ENCODE measurements at regions not wholly inside any gene's neighbourhood (a gene's known extent, or its start where the extent isn't known, plus 50 kb on each side); places are given as distances from the start of the nearest gene placed in this dataset.
A peak's percentile ranks its signal among the peaks of the same experiment; 100 is the strongest.
"Not testable (repeated sequence)": the region's sequence is repeated elsewhere in the genome, so short reads cannot be mapped to it uniquely, and the experiment has no call there.

DNA sequence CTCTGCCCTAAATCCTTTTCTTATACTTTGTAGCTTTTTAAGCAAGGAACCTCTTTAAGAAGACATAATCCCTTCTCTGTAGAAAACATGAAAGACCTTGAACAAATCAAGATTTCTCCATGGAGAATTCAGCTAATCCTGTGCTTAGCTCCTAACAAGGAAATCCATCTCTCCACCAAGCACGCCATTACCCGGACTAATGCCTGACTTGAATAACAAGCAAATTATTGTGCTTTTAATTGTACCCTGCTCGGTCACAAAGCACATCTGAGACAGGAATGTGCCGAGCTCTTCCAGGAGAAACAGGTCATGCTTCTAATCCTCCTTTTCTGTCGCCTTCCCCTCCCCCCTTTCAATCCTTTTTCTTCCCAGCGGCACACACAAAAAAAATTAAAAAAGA, 141.3 kb downstream of the PSAT1 start:
- no peak for DNase-seq (ENCODE audit: low spot score)

DNA sequence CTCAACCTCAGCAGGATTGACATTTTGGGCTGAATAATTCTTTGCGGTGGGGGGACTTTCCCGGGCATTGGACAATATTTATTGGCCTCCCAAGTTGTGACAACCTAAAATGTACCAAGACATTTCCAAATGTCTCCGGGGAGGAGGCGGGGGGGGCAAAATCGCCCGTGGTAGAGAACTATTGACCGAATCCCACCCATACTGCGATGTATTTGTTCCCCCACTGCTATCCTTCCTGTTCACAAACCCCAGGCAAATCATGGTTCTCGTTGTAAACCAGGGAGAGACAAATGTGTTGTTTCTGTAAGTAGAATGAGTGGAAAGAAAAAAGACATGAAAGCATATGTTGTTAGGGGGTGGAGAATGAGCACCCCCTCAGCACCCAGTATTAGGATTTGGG, 141.9 kb downstream of the PSAT1 start:
- DNase-seq (ENCODE audit: low spot score) = no peak

- peak; percentile 74 for DNase-seq (ENCODE audit: low spot score)
Measured at GRCh38 chr9:78439190-78439865, 142.4 kb downstream of the PSAT1 start.

DNA sequence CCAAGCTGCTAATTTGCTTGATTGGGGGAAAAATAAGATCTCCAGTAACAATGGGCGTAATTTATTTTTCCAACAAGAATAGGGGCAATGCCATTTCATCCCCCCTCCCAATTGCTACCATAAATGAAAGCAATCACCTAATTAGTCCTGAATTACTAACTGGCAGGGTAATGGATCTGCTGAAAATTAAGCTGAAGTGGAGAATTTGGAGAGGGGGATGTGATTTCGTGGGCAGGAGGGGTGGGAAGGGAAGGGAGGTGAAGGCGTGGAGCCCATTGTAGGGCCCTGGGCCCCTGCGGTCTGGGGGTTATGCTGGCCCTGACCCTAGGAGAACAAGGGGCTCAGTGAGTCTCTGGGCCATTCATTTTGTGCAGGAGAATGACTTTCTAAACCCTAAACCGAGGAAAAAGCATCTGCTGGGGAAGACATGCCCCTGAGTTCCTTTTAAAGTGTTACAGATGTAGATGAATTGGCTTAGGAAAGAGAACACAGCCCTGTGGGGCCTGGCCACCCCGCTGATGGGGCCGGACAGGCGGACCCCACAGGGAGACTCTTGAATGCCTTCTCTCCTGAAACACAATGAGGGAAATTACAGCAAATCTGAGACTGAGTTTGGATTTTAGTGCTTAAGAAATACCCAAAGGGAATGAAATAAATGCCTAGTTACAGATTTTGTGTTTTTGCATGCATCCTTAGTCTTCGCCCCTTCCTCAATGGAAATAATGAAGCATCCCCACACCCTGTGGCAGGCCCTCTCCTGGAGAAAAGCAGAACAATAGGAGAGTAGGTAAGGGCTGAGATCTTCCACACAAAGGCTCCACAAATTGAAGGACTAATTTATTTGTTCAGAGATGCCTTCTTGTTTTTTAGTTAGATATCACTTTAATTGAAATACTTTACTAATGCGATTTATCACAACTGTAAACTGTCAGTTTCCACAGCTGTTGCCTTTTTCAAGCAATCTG, 143.2 kb downstream of the PSAT1 start:
- no peak for DNase-seq (ENCODE audit: low spot score)

GRCh38 chr9:78441396-78441795, 144.5 kb downstream of the PSAT1 start:
- no peak for DNase-seq (ENCODE audit: low spot score)

DNA sequence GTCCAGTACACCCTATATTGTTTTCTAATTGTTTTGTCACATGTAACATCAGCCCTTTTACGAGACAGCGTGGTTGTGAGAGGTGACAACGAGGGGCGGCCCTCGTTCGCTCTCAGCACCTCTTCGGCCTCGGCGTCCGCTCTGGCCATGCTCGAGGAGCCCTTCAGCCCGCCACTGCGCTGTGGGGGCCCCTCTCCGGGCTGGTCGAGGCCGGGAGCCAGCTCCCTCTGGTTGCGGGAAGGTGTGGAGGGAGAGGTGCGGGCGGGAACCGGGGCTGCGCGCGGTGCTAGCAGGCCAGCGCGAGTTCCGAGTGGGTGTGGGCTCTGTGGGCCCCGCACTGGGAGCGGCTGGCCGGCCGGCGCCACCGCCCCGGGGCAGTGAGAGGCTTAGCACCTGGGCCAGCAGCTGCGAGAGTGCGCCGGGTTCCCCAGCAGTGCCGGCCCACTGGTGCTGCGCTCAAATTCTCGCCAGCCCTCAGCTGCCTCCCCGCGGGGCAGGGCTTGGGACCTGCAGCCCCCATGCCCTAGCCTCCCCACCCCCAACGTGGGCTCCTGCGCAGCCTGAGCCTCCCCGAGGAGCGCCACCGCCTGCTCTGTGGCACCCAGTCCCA, 145.0 kb downstream of the PSAT1 start:
- no peak for DNase-seq (ENCODE audit: low spot score)

GRCh38 chr9:78442577-78442976, 145.7 kb downstream of the PSAT1 start:
- DNase-seq (ENCODE audit: low spot score) = not testable (repeated sequence)

DNA sequence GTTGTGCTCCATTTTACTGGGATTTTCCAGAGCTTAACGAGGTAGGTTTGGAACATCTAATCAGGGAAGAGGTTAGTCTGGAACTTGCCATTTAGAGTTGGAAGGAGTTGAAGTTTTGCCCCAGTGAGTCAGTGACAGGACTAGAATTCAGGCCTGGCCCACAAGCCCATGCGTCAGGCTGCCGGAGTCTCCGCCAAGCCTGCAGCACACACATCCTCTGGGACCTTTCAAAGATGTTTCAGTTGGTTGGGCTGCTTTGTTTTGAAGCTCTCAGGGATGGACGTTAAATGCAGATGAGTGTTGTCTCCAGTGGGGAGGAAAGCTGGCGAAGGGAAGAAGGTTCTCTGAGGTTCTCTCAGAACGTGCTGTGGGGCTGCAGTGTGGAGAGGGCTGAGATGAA, 147.0 kb downstream of the PSAT1 start:
- DNase-seq (ENCODE audit: low spot score) = no peak

GRCh38 chr9:78448960-78449673, 152.2 kb downstream of the PSAT1 start:
- DNase-seq (ENCODE audit: low spot score) = no peak

DNA sequence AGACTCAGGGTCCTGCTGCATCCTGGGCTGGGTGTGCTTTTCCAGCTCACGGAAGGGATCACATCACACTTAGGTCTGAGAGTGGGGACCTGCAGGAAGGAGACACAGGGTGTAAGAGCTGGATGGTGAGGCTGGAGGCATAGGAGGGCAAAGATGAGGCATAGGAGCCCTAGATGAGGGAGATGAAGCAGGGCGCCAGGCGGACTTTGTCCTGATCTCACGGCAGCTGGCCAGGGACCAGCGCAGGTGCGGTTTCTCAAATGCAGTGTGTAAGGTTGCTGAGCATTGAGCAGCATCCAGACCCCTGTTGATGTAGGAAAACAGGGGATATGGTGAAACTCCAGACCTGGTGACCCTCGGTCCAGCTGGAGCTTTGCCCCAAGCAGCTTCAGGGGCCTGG, 156.5 kb downstream of the PSAT1 start:
- no peak for DNase-seq (ENCODE audit: low spot score)

- no peak for DNase-seq (ENCODE audit: low spot score)
Measured at GRCh38 chr9:78462611-78463010, 165.7 kb downstream of the PSAT1 start.

GRCh38 chr9:78463750-78464149, 166.8 kb downstream of the PSAT1 start:
- DNase-seq (ENCODE audit: low spot score) = no peak

- DNase-seq (ENCODE audit: low spot score) = no peak
Measured at GRCh38 chr9:78468231-78468630, 171.3 kb downstream of the PSAT1 start.

- DNase-seq (ENCODE audit: low spot score) = no peak
Measured at GRCh38 chr9:78468974-78469576, 172.2 kb downstream of the PSAT1 start.

- DNase-seq (ENCODE audit: low spot score) = no peak
Measured at GRCh38 chr9:78470216-78470615, 173.3 kb downstream of the PSAT1 start.

DNA sequence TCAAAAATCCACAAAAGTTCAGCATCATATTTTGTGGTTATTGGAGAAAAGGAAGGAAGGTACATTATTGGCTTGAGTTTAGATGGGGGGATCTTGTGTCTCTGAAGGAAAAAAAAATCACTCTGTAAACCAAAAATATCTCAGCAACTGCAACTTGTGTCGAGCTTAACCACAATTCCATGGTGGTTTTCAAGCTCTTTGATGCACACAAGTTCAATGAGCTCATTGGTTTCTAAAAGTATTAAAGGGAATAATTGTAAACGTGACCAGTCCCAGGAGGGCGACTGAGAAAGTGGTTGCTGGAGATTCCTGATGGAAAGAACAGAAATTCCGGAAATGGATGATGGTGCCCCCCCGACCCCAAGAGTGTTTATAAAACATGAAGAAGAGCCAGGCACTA, 173.8 kb downstream of the PSAT1 start:
- DNase-seq (ENCODE audit: low spot score) = no peak

- DNase-seq (ENCODE audit: low spot score) = no peak
Measured at GRCh38 chr9:78472111-78472510, 175.2 kb downstream of the PSAT1 start.

- no peak for DNase-seq (ENCODE audit: low spot score)
Measured at GRCh38 chr9:78479441-78479840, 182.5 kb downstream of the PSAT1 start.

GRCh38 chr9:78486661-78487060, 189.7 kb downstream of the PSAT1 start:
- DNase-seq (ENCODE audit: low spot score) = no peak

DNA sequence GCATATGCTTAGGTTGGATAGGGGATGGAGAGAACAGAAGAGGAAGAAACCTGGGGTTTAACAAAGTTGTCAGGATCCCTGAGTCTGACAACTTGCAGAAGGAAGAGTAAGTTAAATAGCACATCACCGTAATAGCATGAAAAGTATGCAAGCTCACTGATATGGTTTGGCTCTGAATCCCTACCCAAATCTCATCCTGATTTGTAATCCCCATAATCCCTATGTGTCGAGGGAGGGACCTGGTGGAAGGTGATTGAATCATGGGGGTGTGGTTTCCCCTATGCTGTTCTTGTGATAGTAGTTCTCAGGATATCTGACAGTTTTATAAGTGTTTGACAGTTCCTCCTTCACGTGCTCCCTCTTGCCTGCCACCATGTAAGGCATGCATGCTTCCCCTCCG, 193.3 kb downstream of the PSAT1 start:
- DNase-seq (ENCODE audit: low spot score) = no peak

DNA sequence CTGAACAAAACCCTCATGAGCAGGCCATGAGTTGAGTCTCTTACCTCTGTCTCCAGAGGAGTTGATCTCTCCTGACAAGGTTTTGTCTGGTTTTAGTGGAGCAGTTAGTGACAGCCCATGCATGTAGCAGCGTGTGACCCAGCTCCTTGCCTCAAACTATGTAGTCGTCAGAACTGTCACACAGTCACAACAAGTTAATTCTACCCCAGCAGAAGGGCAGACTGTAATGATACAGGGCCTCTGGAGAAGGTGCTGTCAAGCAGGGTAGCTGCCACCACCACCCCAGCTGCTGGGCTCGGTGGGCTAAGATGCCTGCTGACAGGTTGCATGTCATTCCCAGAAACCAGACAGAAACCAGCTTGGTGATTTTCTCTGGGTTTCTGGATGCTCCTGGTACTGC, 194.5 kb downstream of the PSAT1 start:
- DNase-seq (ENCODE audit: low spot score) = no peak
